B cell (primary cell): ENCODE measurements at regions not wholly inside any gene's neighbourhood (a gene's known extent, or its start where the extent isn't known, plus 50 kb on each side); places are given as distances from the start of the nearest gene placed in this dataset.

ENCODE experiments used
- ATAC-seq: fragments of 200-7000 bp; cut with Tn5 transposase; one replicate; pipeline ENCODE4 v1.10.0; 2021; ENCODE audit warnings: low read depth, mild to moderate bottlenecking, moderate number of reproducible peaks, moderate library complexity
- CTCF ChIA-PET: fragments of 350-600 bp; sonication (Branson Sonifier 250); formaldehyde crosslinking; loops from one replicate; lab custom pipeline; 2021; ENCODE audit warnings: antibody characterized with exemption, inconsistent platforms; lab: Charles Lee
- POLR2A ChIA-PET: fragments of 350-600 bp; sonication (Branson Sonifier 250); formaldehyde crosslinking; loops from one replicate; lab custom pipeline; 2021; ENCODE audit warnings: antibody characterized with exemption; lab: Charles Lee
- DNase-seq: peaks from one replicate; pipeline ENCODE4 v3.0.0; 2013
- H2AFZ ChIP-seq: 2 replicates; pipeline ENCODE4 v1.6.1; 2012; ENCODE audit warnings: mild to moderate bottlenecking, low read depth, low read length; ENCODE audit not compliant: insufficient read depth, poor library complexity, severe bottlenecking
- H3K27ac ChIP-seq, 2 donors: 1 replicate in 1 of 2; 2 replicates in 1 of 2; pipeline ENCODE4 v1.5.1; 2012 to 2013; ENCODE audit warnings: low read length in 2 of 2, mild to moderate bottlenecking in 2 of 2, moderate library complexity in 1 of 2
- H3K27me3 ChIP-seq, 4 experiments: fragments of 200-600 bp in 1 of 4; sonication (generic) in 1 of 4; replicated peaks in 1 of 4; 1 replicate in 2 of 4; 2 replicates in 2 of 4; pipeline versions ENCODE4 v1.6.1 to v1.7.0; 2013 to 2016; ENCODE audit warnings: low read length in 3 of 4, mild to moderate bottlenecking in 2 of 4, mixed read lengths in 1 of 4, moderate library complexity in 1 of 4; ENCODE audit not compliant: insufficient read depth in 4 of 4, control insufficient read depth in 3 of 4; ENCODE audit errors: control extremely low read depth in 1 of 4
- H3K36me3 ChIP-seq, 2 experiments: replicated peaks in 1 of 2; 1 replicate in 1 of 2; 2 replicates in 1 of 2; pipeline versions ENCODE4 v1.6.1 to v1.7.1; 2013; ENCODE audit warnings: low read length in 1 of 2; ENCODE audit not compliant: insufficient read depth in 2 of 2, control insufficient read depth in 1 of 2; ENCODE audit errors: control extremely low read depth in 1 of 2, extremely low read depth in 1 of 2
- H3K4me1 ChIP-seq, 2 donors: fragments of 200-600 bp in 1 of 2; sonication (generic) in 1 of 2; 1 replicate in 1 of 2; 2 replicates in 1 of 2; pipeline versions ENCODE4 v1.5.1 to v1.6.1; 2013 to 2017; ENCODE audit warnings: low read length in 2 of 2; ENCODE audit not compliant: control insufficient read depth in 2 of 2, insufficient read depth in 2 of 2
- H3K4me2 ChIP-seq: replicated peaks from 2 replicates; pipeline ENCODE3; 2012; ENCODE audit warnings: mild to moderate bottlenecking, low read depth, low read length; ENCODE audit not compliant: poor library complexity, severe bottlenecking
- H3K4me3 ChIP-seq, 5 experiments: fragments of 200-600 bp in 1 of 5; sonication (generic) in 1 of 5; 1 replicate in 3 of 5; 2 replicates in 2 of 5; pipeline versions ENCODE4 v1.5.1 to v1.7.0; 2011 to 2016; ENCODE audit warnings: low read length in 4 of 5, mild to moderate bottlenecking in 4 of 5, low read depth in 2 of 5, control low read depth in 1 of 5, moderate library complexity in 1 of 5; ENCODE audit not compliant: insufficient read depth in 1 of 5; ENCODE audit errors: control extremely low read depth in 1 of 5, extremely low read depth in 1 of 5
- H3K79me2 ChIP-seq: fragments of 200-600 bp; sonication (generic); one replicate; pipeline ENCODE4 v1.6.0; 2016; ENCODE audit warnings: low read length; ENCODE audit not compliant: control insufficient read depth, insufficient read depth
- H3K9ac ChIP-seq: fragments of 200-600 bp; sonication (generic); 2 replicates; pipeline ENCODE4 v1.6.1; 2017; ENCODE audit warnings: mild to moderate bottlenecking, low read length, moderate library complexity
- H3K9me3 ChIP-seq, 3 donors: one replicate each; pipeline versions ENCODE4 v1.6.1 to v1.7.1; 2013; ENCODE audit warnings: low read length in 2 of 3; ENCODE audit not compliant: control insufficient read depth in 2 of 3, insufficient read depth in 1 of 3; ENCODE audit errors: control extremely low read depth in 1 of 3
- H4K20me1 ChIP-seq: 2 replicates; pipeline ENCODE4 v1.6.0; 2012; ENCODE audit warnings: mild to moderate bottlenecking, low read length; ENCODE audit not compliant: insufficient read depth, control insufficient read depth, poor library complexity, severe bottlenecking
- H3K27ac Mint-ChIP-seq: one replicate; pipeline ENCODE4 v1.8.0; 2021; ENCODE audit warnings: mixed read lengths
- H3K27me3 Mint-ChIP-seq: one replicate; pipeline ENCODE4 v1.8.0; 2021; ENCODE audit warnings: mixed read lengths
- H3K4me1 Mint-ChIP-seq: one replicate; pipeline ENCODE4 v1.8.0; 2021; ENCODE audit warnings: mixed read lengths
- H3K4me3 Mint-ChIP-seq: one replicate; pipeline ENCODE4 v1.8.0; 2021; ENCODE audit warnings: mixed read lengths
- H3K9me3 Mint-ChIP-seq: one replicate; pipeline ENCODE4 v1.8.0; 2022; ENCODE audit warnings: mixed read lengths; ENCODE audit not compliant: insufficient read depth
- CTCF ChIP-seq: fragments of 200-600 bp; IDR thresholded peaks from one replicate; pipeline ENCODE4 v1.8.0; 2022; ENCODE audit warnings: antibody characterized with exemption, mild to moderate bottlenecking
- EZH2 ChIP-seq: IDR thresholded peaks from 2 replicates; pipeline ENCODE4 v1.6.1; 2012; ENCODE audit warnings: borderline replicate concordance, low read depth, mild to moderate bottlenecking, moderate library complexity, low read length; ENCODE audit not compliant: insufficient read depth, poor library complexity, severe bottlenecking
- WGBS: methylation state at CpG from one replicate; pipeline ENCODE4 v1.1.5; 2013; ENCODE audit warnings: missing lambda C conversion rate; ENCODE audit not compliant: insufficient coverage; 5-methylcytosine and 5-hydroxymethylcytosine counted together
- intact Hi-C: fragments of 100-400 bp; cut with micrococcal nuclease; formaldehyde crosslinking; loops from one replicate; pipeline ENCODE4 v1.10.0; 2022

GRCh38 chr4:125041372-125041930 is 273.3 kb upstream of the FAT4 start:
- H3K4me3 Mint-ChIP-seq = no peak overlapping the region
- H3K9ac ChIP-seq = no peak overlapping the region
- H3K4me2 ChIP-seq = no peak overlapping the region
- no peaks in the 10 kb centered on the region for H3K4me1 ChIP-seq
- no peaks in the 10 kb centered on the region for H3K9me3 Mint-ChIP-seq
- H3K9me3 ChIP-seq = peaks cover 0 to 4% (median 0%) of the 10 kb centered on the region in 3 donors
- POLR2A ChIA-PET = no interaction called here
- H4K20me1 ChIP-seq = no peaks in the 10 kb centered on the region
- CTCF ChIA-PET = no interaction called here
- H3K36me3 ChIP-seq = no peaks in the 10 kb centered on the region
- no peaks in the 10 kb centered on the region for H3K27me3 ChIP-seq
- intact Hi-C loops = no loop called here
- ATAC-seq = no peak
- H3K4me1 Mint-ChIP-seq = no peaks in the 10 kb centered on the region
- no peaks in the 10 kb centered on the region for H3K79me2 ChIP-seq
- H3K4me3 ChIP-seq = no peak overlapping the region
- no peak overlapping the region for H3K27ac Mint-ChIP-seq
- TF ChIP-seq CTCF (no peak), EZH2 (no peak)
- no CpG with 5 or more reads among the region's 3 CpGs for WGBS
- H2AFZ ChIP-seq = no peak overlapping the region
- H3K27ac ChIP-seq = no peak overlapping the region
- no peak for DNase-seq
- no peaks in the 10 kb centered on the region for H3K27me3 Mint-ChIP-seq

- Histone ChIP-seq H3K27ac (no peak overlapping the region), H3K36me3 (no peaks in the 10 kb centered on the region), H3K9me3 (peaks cover 0 to 4% (median 2%) of the 10 kb centered on the region in 3 donors), H3K4me3 (no peak overlapping the region), H2AFZ (no peak overlapping the region), H3K79me2 (no peaks in the 10 kb centered on the region), H3K4me1 (no peaks in the 10 kb centered on the region), H4K20me1 (no peaks in the 10 kb centered on the region), H3K4me2 (no peak overlapping the region), H3K27me3 (no peaks in the 10 kb centered on the region), H3K9ac (no peak overlapping the region)
- ChIA-PET POLR2A (no interaction called here), CTCF (no interaction called here)
- TF ChIP-seq EZH2 = no peak
- no peak for TF ChIP-seq CTCF
- intact Hi-C loops = no loop called here
- no peaks in the 10 kb centered on the region for H3K27me3 Mint-ChIP-seq
- DNase-seq = no peak
- no peaks in the 10 kb centered on the region for H3K4me1 Mint-ChIP-seq
- no peak overlapping the region for H3K4me3 Mint-ChIP-seq
- ATAC-seq = no peak
- no CpG with 5 or more reads among the region's 5 CpGs for WGBS
- H3K27ac Mint-ChIP-seq = no peak overlapping the region
- H3K9me3 Mint-ChIP-seq = peaks cover 2% of the 10 kb centered on the region
These were observed 275.2 kb upstream of the FAT4 start for GRCh38 chr4:125039550-125039949.
